Activated T-cell treated with anti-CD3 and anti-CD28 coated beads, Interleukin-2, amount 50 U/mL, for 4 hours (primary cell): ENCODE measurements at regions not wholly inside any gene's neighbourhood (a gene's known extent, or its start where the extent isn't known, plus 50 kb on each side); places are given as distances from the start of the nearest gene placed in this dataset.
"Not testable (repeated sequence)": the region's sequence is repeated elsewhere in the genome, so short reads cannot be mapped to it uniquely, and the experiment has no call there.

Experiments used
- ATAC-seq, 2 donors: fragments of 200-7000 bp; cut with Tn5 transposase; one replicate each; pipeline ENCODE4 v1.10.0; 2021
- DNase-seq: peaks from one replicate; pipeline ENCODE4 v3.0.0-alpha.2; 2020
- H3K27me3 Mint-ChIP-seq: one replicate; pipeline ENCODE4 v1.8.0; 2021; ENCODE audit warnings: low read depth, mixed read lengths
- H3K36me3 Mint-ChIP-seq: one replicate; pipeline ENCODE4 v1.8.0; 2022; ENCODE audit warnings: mixed read lengths; ENCODE audit not compliant: insufficient read depth
- H3K4me1 Mint-ChIP-seq: one replicate; pipeline ENCODE4 v1.8.0; 2021; ENCODE audit warnings: low read depth, mixed read lengths
- H3K4me3 Mint-ChIP-seq: one replicate; pipeline ENCODE4 v1.8.0; 2021; ENCODE audit warnings: mild to moderate bottlenecking, moderate library complexity, mixed read lengths
- H3K9me3 Mint-ChIP-seq: one replicate; pipeline ENCODE4 v1.8.0; 2021; ENCODE audit warnings: mixed read lengths

GRCh38 chr6:23533311-23533710 is 592.7 kb upstream of the NRSN1 start:
- H3K9me3 Mint-ChIP-seq, result no peaks in the 10 kb centered on the region
- no peaks in the 10 kb centered on the region for H3K36me3 Mint-ChIP-seq
- ATAC-seq, result no peak
- no peak for DNase-seq
- no peak overlapping the region for H3K4me3 Mint-ChIP-seq
- H3K27me3 Mint-ChIP-seq, result no peaks in the 10 kb centered on the region
- H3K4me1 Mint-ChIP-seq, result no peaks in the 10 kb centered on the region

- no peaks in the 10 kb centered on the region for H3K4me1 Mint-ChIP-seq
These were observed 592.1 kb upstream of the NRSN1 start for GRCh38 chr6:23533944-23534343.

GRCh38 chr6:23534351-23534750 is 591.7 kb upstream of the NRSN1 start:
- DNase-seq (no peak), ATAC-seq (no peak)
- H3K9me3 Mint-ChIP-seq, result no peaks in the 10 kb centered on the region
- no peaks in the 10 kb centered on the region for H3K36me3 Mint-ChIP-seq
- H3K27me3 Mint-ChIP-seq, result no peaks in the 10 kb centered on the region
- no peaks in the 10 kb centered on the region for H3K4me1 Mint-ChIP-seq
- H3K4me3 Mint-ChIP-seq, result no peak overlapping the region

More at GRCh38 chr6:23533944-23534343, 592.1 kb upstream of the NRSN1 start:
- no peaks in the 10 kb centered on the region for H3K27me3 Mint-ChIP-seq
- H3K36me3 Mint-ChIP-seq, result no peaks in the 10 kb centered on the region
- no peak overlapping the region for H3K4me3 Mint-ChIP-seq
- no peaks in the 10 kb centered on the region for H3K9me3 Mint-ChIP-seq
- ATAC-seq, result no peak
- no peak for DNase-seq

GRCh38 chr6:23535101-23535500 is 590.9 kb upstream of the NRSN1 start:
- H3K4me3 Mint-ChIP-seq, result no peak overlapping the region
- H3K9me3 Mint-ChIP-seq, result no peaks in the 10 kb centered on the region
- H3K4me1 Mint-ChIP-seq, result no peaks in the 10 kb centered on the region
- H3K36me3 Mint-ChIP-seq, result no peaks in the 10 kb centered on the region
- DNase-seq (no peak), ATAC-seq (no peak)
- H3K27me3 Mint-ChIP-seq, result no peaks in the 10 kb centered on the region

GRCh38 chr6:23537828-23538227 is 588.2 kb upstream of the NRSN1 start:
- no peaks in the 10 kb centered on the region for H3K36me3 Mint-ChIP-seq
- no peaks in the 10 kb centered on the region for H3K9me3 Mint-ChIP-seq
- H3K4me1 Mint-ChIP-seq, result no peaks in the 10 kb centered on the region
- DNase-seq, result no peak
- H3K4me3 Mint-ChIP-seq, result no peak overlapping the region
- no peaks in the 10 kb centered on the region for H3K27me3 Mint-ChIP-seq
- no peak for ATAC-seq

- no peak for DNase-seq
- H3K27me3 Mint-ChIP-seq, result no peaks in the 10 kb centered on the region
- no peaks in the 10 kb centered on the region for H3K36me3 Mint-ChIP-seq
- peaks cover 5% of the 10 kb centered on the region for H3K9me3 Mint-ChIP-seq
- no peak for ATAC-seq
- no peak overlapping the region for H3K4me3 Mint-ChIP-seq
- no peaks in the 10 kb centered on the region for H3K4me1 Mint-ChIP-seq
These were observed 578.2 kb upstream of the NRSN1 start for GRCh38 chr6:23547851-23548250.

GRCh38 chr6:23554953-23555352 is 571.1 kb upstream of the NRSN1 start:
- not testable (repeated sequence) for H3K27me3 Mint-ChIP-seq, ATAC-seq, DNase-seq, H3K4me1 Mint-ChIP-seq, H3K4me3 Mint-ChIP-seq, H3K36me3 Mint-ChIP-seq
- peaks cover 10% of the 10 kb centered on the region for H3K9me3 Mint-ChIP-seq

GRCh38 chr6:23559587-23560343 is 566.2 kb upstream of the NRSN1 start:
- H3K4me3 Mint-ChIP-seq, result no peak overlapping the region
- no peaks in the 10 kb centered on the region for H3K36me3 Mint-ChIP-seq
- no peaks in the 10 kb centered on the region for H3K4me1 Mint-ChIP-seq
- DNase-seq (no peak), ATAC-seq (no peak)
- H3K9me3 Mint-ChIP-seq, result peaks cover 15% of the 10 kb centered on the region
- H3K27me3 Mint-ChIP-seq, result no peaks in the 10 kb centered on the region

- no peak for ATAC-seq
- Mint-ChIP-seq H3K4me3 (no peak overlapping the region), H3K27me3 (no peaks in the 10 kb centered on the region), H3K9me3 (peaks cover 15% of the 10 kb centered on the region), H3K4me1 (no peaks in the 10 kb centered on the region), H3K36me3 (no peaks in the 10 kb centered on the region)
- DNase-seq, result no peak
These were observed 564.3 kb upstream of the NRSN1 start for GRCh38 chr6:23561732-23562131.

- Mint-ChIP-seq H3K4me3 (no peak overlapping the region), H3K4me1 (no peaks in the 10 kb centered on the region), H3K9me3 (peaks cover 15% of the 10 kb centered on the region), H3K36me3 (no peaks in the 10 kb centered on the region), H3K27me3 (no peaks in the 10 kb centered on the region)
- DNase-seq (no peak), ATAC-seq (no peak)
These were observed 563.5 kb upstream of the NRSN1 start for GRCh38 chr6:23562554-23562953.

GRCh38 chr6:23563323-23563722 is 562.7 kb upstream of the NRSN1 start:
- Mint-ChIP-seq H3K27me3 (no peaks in the 10 kb centered on the region), H3K9me3 (peaks cover 15% of the 10 kb centered on the region), H3K4me1 (no peaks in the 10 kb centered on the region), H3K36me3 (no peaks in the 10 kb centered on the region), H3K4me3 (no peak overlapping the region)
- DNase-seq, result no peak
- no peak for ATAC-seq

GRCh38 chr6:23566418-23566817 is 559.6 kb upstream of the NRSN1 start:
- H3K4me3 Mint-ChIP-seq, result no peak overlapping the region
- DNase-seq (no peak), ATAC-seq (no peak)
- H3K9me3 Mint-ChIP-seq, result peaks cover 19% of the 10 kb centered on the region
- no peaks in the 10 kb centered on the region for H3K4me1 Mint-ChIP-seq
- no peaks in the 10 kb centered on the region for H3K36me3 Mint-ChIP-seq
- no peaks in the 10 kb centered on the region for H3K27me3 Mint-ChIP-seq

GRCh38 chr6:23568292-23568691 is 557.7 kb upstream of the NRSN1 start:
- no peak for DNase-seq
- Mint-ChIP-seq H3K27me3 (no peaks in the 10 kb centered on the region), H3K4me1 (no peaks in the 10 kb centered on the region), H3K9me3 (peaks cover 7% of the 10 kb centered on the region), H3K4me3 (no peak overlapping the region), H3K36me3 (no peaks in the 10 kb centered on the region)
- no peak for ATAC-seq

- DNase-seq, result no peak
- H3K36me3 Mint-ChIP-seq, result no peaks in the 10 kb centered on the region
- no peaks in the 10 kb centered on the region for H3K4me1 Mint-ChIP-seq
- H3K9me3 Mint-ChIP-seq, result peaks cover 7% of the 10 kb centered on the region
- ATAC-seq, result no peak
- H3K27me3 Mint-ChIP-seq, result no peaks in the 10 kb centered on the region
- H3K4me3 Mint-ChIP-seq, result no peak overlapping the region
These were observed 541.8 kb upstream of the NRSN1 start for GRCh38 chr6:23584134-23584763.

- no peaks in the 10 kb centered on the region for H3K27me3 Mint-ChIP-seq
- ATAC-seq (no peak), DNase-seq (no peak)
- no peaks in the 10 kb centered on the region for H3K4me1 Mint-ChIP-seq
- H3K36me3 Mint-ChIP-seq, result no peaks in the 10 kb centered on the region
- peaks cover 7% of the 10 kb centered on the region for H3K9me3 Mint-ChIP-seq
- no peak overlapping the region for H3K4me3 Mint-ChIP-seq
These were observed 538.4 kb upstream of the NRSN1 start for GRCh38 chr6:23587582-23587981.
